WTC11 (cell line): ENCODE measurements at regions not wholly inside any gene's neighbourhood (a gene's known extent, or its start where the extent isn't known, plus 50 kb on each side); places are given as distances from the start of the nearest gene placed in this dataset.

Experiments
- ATAC-seq: fragments of 200-7000 bp; cut with Tn5 transposase; 2 replicates; pipeline ENCODE4 v1.10.0; 2021; ENCODE audit warnings: mild to moderate bottlenecking, moderate library complexity
- CTCF ChIA-PET: fragments of 300-600 bp; sonication (Branson Sonifier 250); formaldehyde crosslinking; loops from one replicate; lab custom pipeline; 2021; ENCODE audit warnings: antibody characterized with exemption; lab: Charles Lee
- POLR2A ChIA-PET: fragments of 350-600 bp; sonication (Branson Sonifier 250); formaldehyde crosslinking; loops from one replicate; lab custom pipeline; 2021; ENCODE audit warnings: antibody characterized with exemption; lab: Charles Lee
- DNase-seq: peaks from one replicate; pipeline ENCODE4 v3.0.0; 2021; ENCODE audit warnings: low spot score
- H3K27ac Mint-ChIP-seq: 2 replicates; pipeline ENCODE4 v1.8.0; 2021; ENCODE audit warnings: mixed read lengths
- H3K27me3 Mint-ChIP-seq: 2 replicates; pipeline ENCODE4 v1.8.0; 2021; ENCODE audit warnings: low read depth, mild to moderate bottlenecking, moderate library complexity, mixed read lengths
- H3K36me3 Mint-ChIP-seq: 2 replicates; pipeline ENCODE4 v1.8.0; 2021; ENCODE audit warnings: mixed read lengths
- H3K4me1 Mint-ChIP-seq: 2 replicates; pipeline ENCODE4 v1.8.0; 2022; ENCODE audit warnings: mixed read lengths
- H3K4me3 Mint-ChIP-seq: 2 replicates; pipeline ENCODE4 v1.8.0; 2021; ENCODE audit warnings: mild to moderate bottlenecking, moderate library complexity, mixed read lengths
- H3K9me3 Mint-ChIP-seq: 2 replicates; pipeline ENCODE4 v1.8.0; 2021; ENCODE audit warnings: mixed read lengths
- ATF6 ChIP-seq: sonication (generic); formaldehyde crosslinking; IDR thresholded peaks from 2 replicates; pipeline ENCODE4 v1.8.1; 2023; ENCODE audit warnings: mild to moderate bottlenecking, missing genetic modification reagents
- ELF4 ChIP-seq: sonication (generic); formaldehyde crosslinking; IDR thresholded peaks from 2 replicates; pipeline ENCODE4 v1.8.1; 2022; ENCODE audit warnings: low read depth, mild to moderate bottlenecking, moderate library complexity, missing genetic modification reagents
- EMX1 ChIP-seq: fragments of 250-450 bp; sonication (Bioruptor Pico); IDR thresholded peaks from 2 replicates; pipeline ENCODE4 v1.8.0; 2021; ENCODE audit warnings: mild to moderate bottlenecking
- ERG ChIP-seq: fragments of 250-450 bp; sonication (Bioruptor Pico); IDR thresholded peaks from 2 replicates; pipeline ENCODE4 v1.8.0; 2021; ENCODE audit warnings: mild to moderate bottlenecking
- ETV6 ChIP-seq: sonication (generic); formaldehyde crosslinking; IDR thresholded peaks from 2 replicates; pipeline ENCODE4 v1.8.1; 2022; ENCODE audit warnings: mild to moderate bottlenecking, missing genetic modification reagents
- FOXK1 ChIP-seq: sonication (generic); formaldehyde crosslinking; IDR thresholded peaks from 2 replicates; pipeline ENCODE4 v1.8.0; 2022; ENCODE audit warnings: mild to moderate bottlenecking, moderate library complexity, missing genetic modification reagents
- GABPB1 ChIP-seq: sonication (generic); formaldehyde crosslinking; IDR thresholded peaks from 2 replicates; pipeline ENCODE4 v1.8.1; 2023; ENCODE audit warnings: mild to moderate bottlenecking, missing genetic modification reagents
- IRF2 ChIP-seq: sonication (generic); formaldehyde crosslinking; IDR thresholded peaks from 2 replicates; pipeline ENCODE4 v1.8.0; 2022; ENCODE audit warnings: low read depth, missing genetic modification reagents, borderline replicate concordance
- NFATC4 ChIP-seq: fragments of 250-450 bp; sonication (Bioruptor Pico); IDR thresholded peaks from 2 replicates; pipeline ENCODE4 v1.9.0; 2021; ENCODE audit warnings: mild to moderate bottlenecking
- NR1H2 ChIP-seq: sonication (generic); formaldehyde crosslinking; IDR thresholded peaks from 2 replicates; pipeline ENCODE4 v1.9.0; 2021; ENCODE audit warnings: mild to moderate bottlenecking, moderate library complexity, missing genetic modification reagents
- NR3C1 ChIP-seq: sonication (generic); formaldehyde crosslinking; conservative IDR thresholded peaks from 2 replicates; pipeline ENCODE4 v1.8.1; 2023; ENCODE audit warnings: low read depth, mild to moderate bottlenecking, missing genetic modification reagents
- PREB ChIP-seq: sonication (generic); formaldehyde crosslinking; IDR thresholded peaks from 2 replicates; pipeline ENCODE4 v1.8.1; 2022; ENCODE audit warnings: mild to moderate bottlenecking, missing genetic modification reagents, moderate library complexity, borderline replicate concordance
- RELA ChIP-seq: sonication (generic); formaldehyde crosslinking; IDR thresholded peaks from 2 replicates; pipeline ENCODE4 v1.8.1; 2022; ENCODE audit warnings: missing genetic modification reagents, mild to moderate bottlenecking, borderline replicate concordance
- STAT6 ChIP-seq: sonication (generic); formaldehyde crosslinking; conservative IDR thresholded peaks from 2 replicates; pipeline ENCODE4 v1.8.1; 2023; ENCODE audit warnings: mild to moderate bottlenecking, low read depth, missing genetic modification reagents, moderate library complexity
- TCF7 ChIP-seq: sonication (generic); formaldehyde crosslinking; IDR thresholded peaks from 2 replicates; pipeline ENCODE4 v1.8.0; 2022; ENCODE audit warnings: mild to moderate bottlenecking, low read depth, missing genetic modification reagents, moderate library complexity
- ZBTB43 ChIP-seq: sonication (generic); formaldehyde crosslinking; IDR thresholded peaks from 2 replicates; pipeline ENCODE4 v1.8.1; 2023; ENCODE audit warnings: mild to moderate bottlenecking, missing genetic modification reagents
- ZNF263 ChIP-seq: sonication (generic); formaldehyde crosslinking; IDR thresholded peaks from 2 replicates; pipeline ENCODE4 v1.8.1; 2022; ENCODE audit warnings: low read depth, mild to moderate bottlenecking, moderate library complexity, missing genetic modification reagents
- ZNF532 ChIP-seq: fragments of 250-450 bp; sonication (Bioruptor Pico); IDR thresholded peaks from 2 replicates; pipeline ENCODE4 v1.9.0; 2021; ENCODE audit warnings: mild to moderate bottlenecking, borderline replicate concordance

- Mint-ChIP-seq H3K4me1 (peaks cover 39% of the 10 kb centered on the region), H3K27ac (peak overlapping the region; percentile 53; the same call in 1 of the 2 replicates), H3K36me3 (no peaks in the 10 kb centered on the region), H3K4me3 (no peak overlapping the region), H3K27me3 (no peaks in the 10 kb centered on the region), H3K9me3 (peaks cover 4% of the 10 kb centered on the region)
- POLR2A ChIA-PET = interaction anchor here (0.7 kb wide), 1 partner anchor 527 kb away, joined by 3 read pairs; no protein-coding TSS in a partner anchor
- no peak for DNase-seq
- CTCF ChIA-PET = no interaction called here
- TF ChIP-seq ETV6 (CRISPR knock-in tag) (no peak), RELA (CRISPR knock-in tag) (no peak), ZNF532 (CRISPR knock-in tag) (no peak), TCF7 (no peak), GABPB1 (CRISPR knock-in tag) (no peak), ATF6 (CRISPR knock-in tag) (no peak), IRF2 (CRISPR knock-in tag) (no peak)
- no peak for ATAC-seq
Measured at GRCh38 chr6:90368601-90369000, 72.0 kb upstream of the BACH2 start.

GRCh38 chr6:90368001-90368400 lies 71.4 kb upstream of the BACH2 start:
- Mint-ChIP-seq H3K27ac (no peak overlapping the region), H3K27me3 (no peaks in the 10 kb centered on the region), H3K4me1 (peaks cover 39% of the 10 kb centered on the region), H3K36me3 (no peaks in the 10 kb centered on the region), H3K4me3 (no peak overlapping the region), H3K9me3 (peaks cover 4% of the 10 kb centered on the region)
- DNase-seq = no peak
- POLR2A ChIA-PET = no interaction called here
- ATAC-seq = no peak
- TF ChIP-seq ZNF263 (CRISPR knock-in tag) = no peak
- TF ChIP-seq RELA (CRISPR knock-in tag) = no peak
- CTCF ChIA-PET = no interaction called here

- H3K4me3 Mint-ChIP-seq = no peak overlapping the region
- TF ChIP-seq PREB (CRISPR knock-in tag) = no peak
- no peak for TF ChIP-seq NR1H2 (CRISPR knock-in tag)
- no peak for TF ChIP-seq FOXK1 (CRISPR knock-in tag)
- TF ChIP-seq NR3C1 (CRISPR knock-in tag) = no peak
- TF ChIP-seq ZBTB43 (CRISPR knock-in tag) = no peak
- no peak for TF ChIP-seq ERG
- no peak for TF ChIP-seq NFATC4 (CRISPR knock-in tag)
- TF ChIP-seq EMX1 (CRISPR knock-in tag) = no peak
- TF ChIP-seq ELF4 (CRISPR knock-in tag) = no peak
- no peak for TF ChIP-seq STAT6 (CRISPR knock-in tag)
- TF ChIP-seq, all 79 proteins: peak for 0
- Mint-ChIP-seq H3K9me3 (peaks cover 4% of the 10 kb centered on the region), H3K4me1 (peaks cover 37% of the 10 kb centered on the region), H3K27ac (no peak overlapping the region), H3K36me3 (no peaks in the 10 kb centered on the region), H3K27me3 (no peaks in the 10 kb centered on the region; the same call in 1 of the 2 replicates)
- ChIA-PET POLR2A (no interaction called here), CTCF (interaction anchor here (1.2 kb wide), 1 partner anchor 79 kb away, joined by 3 read pairs; no protein-coding TSS in a partner anchor)
- ATAC-seq (no peak), DNase-seq (no peak)
Measured at GRCh38 chr6:90365565-90366219, 69.0 kb upstream of the BACH2 start.
